Activated CD8-positive, alpha-beta memory T cell treated with anti-CD3 and anti-CD28 coated beads, Interleukin-2, amount 10 ng/mL, durations not matched to agents 7 days and 5 days (primary cell): ENCODE measurements at regions not wholly inside any gene's neighbourhood (a gene's known extent, or its start where the extent isn't known, plus 50 kb on each side); places are given as distances from the start of the nearest gene placed in this dataset.

Experiments used
- ATAC-seq: fragments of 150-1000 bp; cut with Tn5 transposase; one replicate; pipeline ENCODE4 v1.10.0; 2021; ENCODE audit warnings: moderate library complexity
- CTCF ChIA-PET: fragments of 350-600 bp; sonication (Branson Sonifier 250); formaldehyde crosslinking; loops from one replicate; lab custom pipeline; 2021; ENCODE audit warnings: antibody characterized with exemption; lab: Charles Lee
- DNase-seq: peaks from one replicate; pipeline ENCODE4 v3.0.0-alpha.2; 2020
- H3K27ac Mint-ChIP-seq: one replicate; pipeline ENCODE4 v1.8.0; 2021; ENCODE audit warnings: mild to moderate bottlenecking, mixed read lengths
- H3K27me3 Mint-ChIP-seq: one replicate; pipeline ENCODE4 v1.8.0; 2021; ENCODE audit warnings: mixed read lengths
- H3K36me3 Mint-ChIP-seq: one replicate; pipeline ENCODE4 v1.8.0; 2021; ENCODE audit warnings: mild to moderate bottlenecking, mixed read lengths
- H3K4me1 Mint-ChIP-seq: one replicate; pipeline ENCODE4 v1.8.0; 2021; ENCODE audit warnings: mixed read lengths
- H3K4me3 Mint-ChIP-seq: one replicate; pipeline ENCODE4 v1.8.0; 2021; ENCODE audit warnings: mild to moderate bottlenecking, moderate library complexity, mixed read lengths
- H3K9me3 Mint-ChIP-seq: one replicate; pipeline ENCODE4 v1.8.0; 2022; ENCODE audit warnings: low read depth, mixed read lengths

DNA sequence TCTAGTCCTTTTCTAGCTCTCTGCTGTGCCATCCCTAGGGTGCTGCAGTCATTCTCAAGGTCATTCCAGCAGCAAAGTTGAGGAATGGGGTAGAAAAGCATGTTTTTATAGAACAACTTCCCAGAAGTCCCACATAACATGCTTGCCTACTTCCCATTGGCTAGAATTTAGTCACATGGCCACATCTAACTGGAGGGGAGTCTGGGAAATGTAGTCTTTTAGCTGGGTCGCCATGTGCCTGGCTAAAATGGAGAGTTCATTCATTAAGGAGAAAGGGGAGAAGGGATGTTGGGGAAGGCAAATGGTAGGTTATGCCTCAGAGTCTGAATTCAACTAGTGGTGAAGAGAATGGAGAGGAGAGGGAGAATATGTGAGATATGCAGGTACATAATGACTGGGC, 85.7 kb downstream of the SLC4A3 start:
- no peaks in the 10 kb centered on the region for H3K36me3 Mint-ChIP-seq
- CTCF ChIA-PET, result no interaction called here
- H3K4me1 Mint-ChIP-seq, result no peaks in the 10 kb centered on the region
- H3K4me3 Mint-ChIP-seq, result no peak overlapping the region
- ATAC-seq (no peak), DNase-seq (no peak)
- H3K9me3 Mint-ChIP-seq, result no peaks in the 10 kb centered on the region
- peaks cover 5% of the 10 kb centered on the region for H3K27me3 Mint-ChIP-seq
- no peak overlapping the region for H3K27ac Mint-ChIP-seq

DNA sequence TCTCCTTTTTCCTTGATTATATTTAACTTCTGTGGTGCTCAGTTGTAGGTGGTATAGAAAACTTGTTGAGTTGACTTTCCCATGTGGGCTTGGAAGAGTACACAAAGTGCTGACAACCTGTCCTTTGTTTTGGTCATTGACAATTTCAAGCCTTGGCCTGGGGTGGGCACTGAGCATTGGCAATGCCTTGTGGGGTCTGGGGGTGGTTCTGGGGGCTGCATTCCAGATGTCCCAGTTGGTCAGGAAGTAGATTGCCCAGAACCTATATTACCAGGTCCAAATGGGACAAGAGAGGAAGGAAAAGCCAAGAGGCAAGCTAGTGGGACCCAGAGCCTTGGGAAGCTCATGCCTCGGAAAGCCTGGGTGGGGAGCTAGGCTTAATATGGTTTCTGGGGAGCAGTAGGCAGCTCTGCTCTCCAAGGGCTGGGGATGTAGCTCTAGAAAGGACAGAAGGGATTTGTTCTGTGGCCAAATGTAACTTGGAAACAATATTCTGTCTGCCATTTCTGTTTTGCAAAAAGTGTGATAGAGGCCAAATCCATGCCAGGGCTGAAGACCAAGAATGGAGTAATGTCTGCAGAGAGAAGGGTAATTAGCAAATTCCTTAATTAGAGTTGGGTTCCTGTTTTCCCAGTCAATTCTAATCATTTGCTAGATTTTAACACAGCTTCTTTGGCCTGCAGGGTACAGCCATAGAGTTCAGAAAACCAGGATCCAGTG, 87.4 kb downstream of the SLC4A3 start:
- no peak overlapping the region for H3K4me3 Mint-ChIP-seq
- CTCF ChIA-PET, result interaction anchor here (1.2 kb wide), 1 partner anchor 26 kb away, joined by 3 read pairs; no protein-coding TSS in a partner anchor
- peaks cover 5% of the 10 kb centered on the region for H3K27me3 Mint-ChIP-seq
- H3K36me3 Mint-ChIP-seq, result no peaks in the 10 kb centered on the region
- no peaks in the 10 kb centered on the region for H3K9me3 Mint-ChIP-seq
- no peaks in the 10 kb centered on the region for H3K4me1 Mint-ChIP-seq
- DNase-seq (no peak), ATAC-seq (no peak)
- H3K27ac Mint-ChIP-seq, result no peak overlapping the region

DNA sequence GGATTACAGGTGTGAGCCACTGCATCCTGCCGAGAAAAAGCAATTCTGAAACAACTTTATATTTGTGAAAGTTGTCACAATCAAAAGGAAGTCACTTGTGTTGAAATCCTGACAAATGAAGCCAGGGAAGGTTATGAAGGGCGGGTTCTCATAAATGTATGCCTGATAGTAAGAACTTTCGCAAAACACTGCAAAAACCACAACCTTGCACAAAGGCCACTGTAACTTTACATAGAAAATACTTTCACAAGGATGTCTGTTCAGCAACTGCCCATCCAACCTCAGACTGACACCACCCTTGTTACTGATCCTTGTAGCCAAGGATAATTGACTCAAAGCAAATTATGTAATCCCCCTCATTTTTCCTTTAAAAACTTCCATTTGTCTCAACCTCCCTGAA, 90.6 kb downstream of the SLC4A3 start:
- CTCF ChIA-PET, result no interaction called here
- DNase-seq (no peak), ATAC-seq (no peak)
- H3K27ac Mint-ChIP-seq, result no peak overlapping the region
- no peaks in the 10 kb centered on the region for H3K9me3 Mint-ChIP-seq
- H3K36me3 Mint-ChIP-seq, result no peaks in the 10 kb centered on the region
- peaks cover 5% of the 10 kb centered on the region for H3K27me3 Mint-ChIP-seq
- H3K4me1 Mint-ChIP-seq, result no peaks in the 10 kb centered on the region
- no peak overlapping the region for H3K4me3 Mint-ChIP-seq

DNA sequence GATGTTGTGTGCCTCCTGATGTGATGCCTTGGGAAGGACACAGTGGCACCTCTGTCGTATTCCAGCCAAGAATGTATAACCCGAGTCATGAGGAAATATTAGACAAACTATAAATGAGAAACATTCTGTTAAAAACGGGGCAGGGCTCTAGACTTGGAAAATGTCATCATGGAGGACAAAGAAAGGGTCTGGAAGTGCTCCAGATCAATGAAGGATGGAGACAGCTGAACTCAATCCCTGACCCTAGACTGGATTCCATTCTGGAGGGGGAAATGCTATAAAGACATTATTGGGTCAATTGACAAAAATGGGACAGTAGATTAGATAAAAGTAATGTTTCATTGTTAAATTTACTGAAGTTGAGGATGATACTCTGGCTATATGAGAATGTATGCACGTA, 92.1 kb downstream of the SLC4A3 start:
- H3K27me3 Mint-ChIP-seq, result peaks cover 5% of the 10 kb centered on the region

DNA sequence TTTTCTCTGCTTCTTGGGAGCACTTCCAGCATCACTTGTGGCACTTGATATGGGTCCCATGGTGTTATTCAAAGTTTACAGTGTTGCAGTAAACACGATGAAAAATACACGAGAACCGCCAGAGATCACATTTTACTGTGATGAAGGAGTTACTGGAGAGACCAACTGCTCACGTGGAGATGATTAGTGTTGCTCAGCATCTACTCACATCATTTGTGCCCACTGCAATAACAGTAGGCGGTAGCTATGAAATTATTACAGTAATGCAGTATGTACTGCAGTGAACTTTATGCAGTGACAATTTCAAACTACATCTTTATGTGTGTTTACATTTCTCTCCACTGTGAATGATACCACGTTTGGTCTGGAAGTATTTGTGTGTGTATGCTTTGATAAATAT, 93.5 kb downstream of the SLC4A3 start:
- Mint-ChIP-seq H3K27ac (no peak overlapping the region), H3K4me3 (no peak overlapping the region), H3K9me3 (no peaks in the 10 kb centered on the region), H3K4me1 (no peaks in the 10 kb centered on the region), H3K36me3 (no peaks in the 10 kb centered on the region), H3K27me3 (peaks cover 7% of the 10 kb centered on the region)
- CTCF ChIA-PET, result no interaction called here
- DNase-seq, result no peak
- no peak for ATAC-seq

More for the DNA sequence above, 92.1 kb downstream of the SLC4A3 start:
- Mint-ChIP-seq H3K27ac (no peak overlapping the region), H3K4me1 (no peaks in the 10 kb centered on the region), H3K4me3 (no peak overlapping the region), H3K9me3 (no peaks in the 10 kb centered on the region), H3K36me3 (no peaks in the 10 kb centered on the region)
- DNase-seq (no peak), ATAC-seq (no peak)
- CTCF ChIA-PET, result no interaction called here

DNA sequence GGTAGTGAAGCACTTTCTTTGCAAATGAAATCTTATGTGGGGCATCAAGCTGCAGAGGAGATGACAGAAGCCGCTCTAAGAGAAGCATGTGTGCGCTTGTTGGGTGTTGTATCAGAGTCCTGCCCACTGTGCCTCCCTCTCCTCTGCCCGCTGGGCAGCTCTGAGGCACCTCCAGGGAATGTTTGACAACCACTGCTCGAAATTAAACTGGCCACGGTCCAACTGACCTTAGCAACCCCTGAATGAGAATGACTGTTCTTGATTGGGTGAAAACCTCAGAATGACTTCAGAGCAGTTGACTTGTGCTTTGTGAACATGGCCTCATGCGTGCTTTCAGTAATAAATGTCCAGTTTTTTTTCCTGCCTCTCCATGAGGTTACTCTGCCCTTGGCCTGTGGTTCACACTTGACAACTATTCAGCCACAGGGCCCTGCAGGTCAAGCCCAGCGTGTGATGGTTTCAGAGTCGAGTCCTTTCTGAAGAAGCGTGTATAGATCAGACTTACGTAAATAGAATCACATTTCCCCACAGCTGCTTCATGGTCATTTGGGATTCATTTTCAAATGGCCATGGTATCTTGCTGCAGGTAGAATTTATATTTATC, 94.9 kb downstream of the SLC4A3 start:
- no peak overlapping the region for H3K4me3 Mint-ChIP-seq
- CTCF ChIA-PET, result no interaction called here

DNA sequence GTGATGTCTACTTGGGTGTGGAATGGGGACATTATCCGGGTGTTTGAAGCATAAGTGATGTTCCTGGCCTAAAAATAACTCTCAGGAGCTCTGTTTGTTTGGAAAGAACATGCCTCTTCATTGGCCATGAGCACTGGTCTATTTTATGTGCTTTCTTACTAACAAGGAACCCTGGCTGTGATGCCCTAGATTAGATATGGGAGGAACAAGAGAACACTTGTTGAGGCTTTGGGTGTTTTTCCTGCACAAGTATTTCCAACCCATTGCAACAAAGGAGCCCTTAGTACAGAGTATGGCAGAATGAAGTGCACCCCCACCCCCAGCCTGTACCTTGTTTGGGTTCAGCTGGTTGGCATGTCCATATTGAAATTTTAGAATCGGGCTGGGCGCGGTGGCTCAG, 95.9 kb downstream of the SLC4A3 start:
- CTCF ChIA-PET, result no interaction called here
- no peak for ATAC-seq
- Mint-ChIP-seq H3K9me3 (no peaks in the 10 kb centered on the region), H3K4me1 (no peaks in the 10 kb centered on the region), H3K36me3 (no peaks in the 10 kb centered on the region), H3K4me3 (no peak overlapping the region), H3K27ac (no peak overlapping the region), H3K27me3 (peaks cover 14% of the 10 kb centered on the region)
- no peak for DNase-seq

More for the DNA sequence above, 94.9 kb downstream of the SLC4A3 start:
- Mint-ChIP-seq H3K4me1 (no peaks in the 10 kb centered on the region), H3K36me3 (no peaks in the 10 kb centered on the region), H3K27me3 (peaks cover 10% of the 10 kb centered on the region), H3K27ac (no peak overlapping the region), H3K9me3 (no peaks in the 10 kb centered on the region)
- no peak for ATAC-seq
- no peak for DNase-seq

DNA sequence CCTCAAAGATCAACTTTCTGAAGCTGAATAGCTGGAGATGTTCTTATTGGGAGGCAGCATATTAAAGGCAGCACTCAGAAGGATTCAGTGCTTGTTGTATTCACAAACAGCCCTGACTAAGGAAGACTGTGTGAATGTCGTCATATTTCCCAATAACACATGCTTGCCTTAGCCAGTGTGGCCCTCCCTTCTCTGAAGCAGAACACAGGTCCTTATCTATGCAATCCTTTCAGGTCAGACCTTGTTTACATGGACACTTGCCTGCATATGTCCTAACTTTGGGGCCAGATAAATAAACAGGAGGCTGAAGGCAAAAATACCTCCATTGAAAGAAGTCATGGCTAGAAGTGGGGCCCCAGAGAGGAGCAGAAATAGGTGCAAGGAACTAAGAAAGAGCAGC, 97.2 kb downstream of the SLC4A3 start:
- ATAC-seq (no peak), DNase-seq (no peak)
- Mint-ChIP-seq H3K36me3 (no peaks in the 10 kb centered on the region), H3K27ac (no peak overlapping the region), H3K27me3 (peaks cover 12% of the 10 kb centered on the region), H3K4me1 (no peaks in the 10 kb centered on the region), H3K4me3 (no peak overlapping the region), H3K9me3 (no peaks in the 10 kb centered on the region)
- CTCF ChIA-PET, result no interaction called here

DNA sequence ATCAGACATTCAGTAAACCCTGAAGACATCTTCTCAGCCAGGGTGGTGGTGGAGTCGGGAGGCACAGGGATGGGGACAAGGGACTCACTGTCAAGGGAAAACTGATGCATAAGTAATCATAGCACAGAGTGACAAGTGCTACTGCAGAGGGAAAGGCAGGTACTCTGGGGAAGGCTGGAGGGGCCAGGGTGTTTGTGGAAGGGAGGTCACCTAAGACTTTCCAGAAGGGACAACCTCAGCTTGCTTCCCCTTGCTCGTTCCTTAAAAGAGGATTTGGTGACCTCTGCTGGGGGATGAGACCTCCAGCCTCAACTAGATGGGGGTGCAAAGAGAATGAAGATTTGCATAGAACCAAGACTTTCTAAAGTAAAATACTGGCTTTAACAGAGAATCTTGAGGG, 99.5 kb downstream of the SLC4A3 start:
- ATAC-seq, result no peak
- CTCF ChIA-PET, result interaction anchor here (0.6 kb wide), 1 partner anchor 1881 kb away, joined by 4 read pairs; no protein-coding TSS in a partner anchor
- Mint-ChIP-seq H3K27me3 (peaks cover 12% of the 10 kb centered on the region), H3K4me1 (no peaks in the 10 kb centered on the region), H3K27ac (no peak overlapping the region), H3K36me3 (no peaks in the 10 kb centered on the region), H3K9me3 (no peaks in the 10 kb centered on the region), H3K4me3 (no peak overlapping the region)
- no peak for DNase-seq

DNA sequence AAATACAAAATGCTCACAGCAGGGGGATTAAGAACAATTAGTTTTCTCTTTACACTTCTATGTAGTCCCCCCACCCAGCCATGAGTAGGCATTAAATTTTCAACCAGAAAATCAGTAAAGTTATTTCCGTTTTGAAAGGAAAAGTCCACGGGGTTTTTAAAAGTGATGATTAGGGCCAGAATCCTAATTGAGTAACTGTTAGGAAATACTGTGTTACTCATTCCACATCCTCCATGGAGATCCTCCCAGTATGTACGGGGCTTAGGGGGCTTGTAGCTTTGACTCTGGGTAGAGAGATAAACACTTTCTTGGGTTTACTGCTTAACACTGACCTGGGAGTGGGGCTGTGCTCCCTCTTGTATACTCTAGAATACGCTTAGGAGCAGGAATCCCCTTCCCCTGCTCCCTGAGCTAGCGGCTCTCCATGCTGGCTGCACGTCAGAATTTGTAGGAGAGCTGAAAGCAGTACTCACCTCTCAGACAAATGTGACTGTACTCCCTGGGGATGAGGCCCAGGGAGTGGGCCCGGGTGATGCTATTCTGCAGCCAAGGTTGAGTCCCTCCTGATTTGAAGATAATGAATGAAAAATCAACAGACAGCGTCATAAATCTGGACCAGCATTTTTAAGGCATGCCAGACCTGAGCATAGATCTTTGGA, 100.5 kb downstream of the SLC4A3 start:
- no peak overlapping the region for H3K4me3 Mint-ChIP-seq
- H3K27ac Mint-ChIP-seq, result no peak overlapping the region
- CTCF ChIA-PET, result interaction anchor here (0.6 kb wide), 1 partner anchor 1880 kb away, joined by 4 read pairs; no protein-coding TSS in a partner anchor
- no peaks in the 10 kb centered on the region for H3K4me1 Mint-ChIP-seq
- no peaks in the 10 kb centered on the region for H3K9me3 Mint-ChIP-seq
- peaks cover 15% of the 10 kb centered on the region for H3K27me3 Mint-ChIP-seq
- no peaks in the 10 kb centered on the region for H3K36me3 Mint-ChIP-seq
- no peak for DNase-seq
- ATAC-seq, result no peak

DNA sequence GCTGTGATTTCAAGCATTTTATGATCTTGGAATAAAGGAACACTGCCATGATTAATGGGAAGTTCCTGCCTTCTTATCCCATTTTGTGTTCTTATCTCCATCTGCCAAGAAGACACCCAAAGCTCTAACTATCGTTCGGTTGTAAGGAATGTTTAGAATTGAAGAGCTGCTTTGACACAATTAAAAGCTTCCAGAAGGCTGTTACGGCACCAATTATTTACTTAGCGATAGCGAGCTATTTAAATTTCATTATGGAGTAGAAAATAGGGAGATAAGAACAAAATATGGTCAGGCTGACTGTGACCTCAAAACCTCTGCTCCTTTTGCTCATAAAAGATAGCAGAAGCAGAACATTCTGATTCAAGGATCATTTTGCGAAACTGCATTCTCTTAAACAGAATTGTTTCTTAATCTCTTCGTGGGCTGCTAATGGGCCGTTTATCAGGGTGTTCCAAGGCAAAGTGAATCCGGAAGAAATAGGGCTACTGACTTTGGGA, 101.6 kb downstream of the SLC4A3 start:
- ATAC-seq (no peak), DNase-seq (no peak)
- CTCF ChIA-PET, result no interaction called here

DNA sequence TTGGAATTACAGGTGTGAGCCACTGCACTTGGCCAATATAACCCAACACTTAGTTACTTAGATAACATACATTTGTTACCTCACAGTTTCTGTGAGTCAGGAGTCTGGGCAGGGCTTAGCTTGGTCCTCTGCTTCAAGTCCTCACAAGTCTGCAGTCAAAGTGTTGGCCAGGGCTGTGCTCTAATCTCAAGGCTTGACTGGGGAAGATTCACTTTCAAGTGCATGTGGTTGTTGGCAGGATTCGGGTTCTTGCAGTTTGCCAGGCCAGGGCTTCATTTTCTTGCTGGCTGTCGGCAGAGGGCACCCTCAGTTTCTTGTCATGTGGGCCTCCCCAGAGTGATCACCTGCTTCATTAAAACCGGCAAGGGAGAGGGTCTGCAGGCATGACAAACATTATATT, 103.7 kb downstream of the SLC4A3 start:
- H3K27me3 Mint-ChIP-seq, result peaks cover 21% of the 10 kb centered on the region
- CTCF ChIA-PET, result no interaction called here
- no peaks in the 10 kb centered on the region for H3K4me1 Mint-ChIP-seq
- no peak overlapping the region for H3K4me3 Mint-ChIP-seq
- H3K36me3 Mint-ChIP-seq, result no peaks in the 10 kb centered on the region
- H3K27ac Mint-ChIP-seq, result no peak overlapping the region
- ATAC-seq (no peak), DNase-seq (no peak)
- no peaks in the 10 kb centered on the region for H3K9me3 Mint-ChIP-seq

More for the DNA sequence above, 101.6 kb downstream of the SLC4A3 start:
- H3K36me3 Mint-ChIP-seq, result no peaks in the 10 kb centered on the region
- peaks cover 21% of the 10 kb centered on the region for H3K27me3 Mint-ChIP-seq
- no peaks in the 10 kb centered on the region for H3K4me1 Mint-ChIP-seq
- H3K9me3 Mint-ChIP-seq, result no peaks in the 10 kb centered on the region
- no peak overlapping the region for H3K27ac Mint-ChIP-seq
- no peak overlapping the region for H3K4me3 Mint-ChIP-seq

DNA sequence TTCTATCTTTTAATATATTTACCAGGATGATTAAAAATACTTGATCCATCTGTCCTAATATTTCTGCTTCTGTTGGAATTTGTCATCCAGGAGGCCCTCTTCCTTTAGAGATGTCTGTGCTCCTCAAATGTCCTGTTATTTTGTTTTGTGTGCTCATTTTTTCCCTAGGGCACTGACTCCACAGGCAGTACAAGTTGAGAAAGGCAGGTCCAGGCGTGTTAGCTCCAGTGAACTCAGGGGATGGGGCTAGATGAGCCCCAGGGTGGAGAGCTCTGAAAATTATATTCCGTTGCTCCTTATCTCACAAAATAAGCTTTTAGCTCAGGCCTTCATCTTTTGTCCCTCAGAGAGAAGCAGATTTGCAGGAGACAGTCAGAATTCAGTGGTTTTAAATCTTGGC, 105.7 kb downstream of the SLC4A3 start:
- Mint-ChIP-seq H3K4me3 (no peak overlapping the region), H3K9me3 (no peaks in the 10 kb centered on the region), H3K27ac (no peak overlapping the region), H3K4me1 (no peaks in the 10 kb centered on the region), H3K36me3 (no peaks in the 10 kb centered on the region), H3K27me3 (peaks cover 15% of the 10 kb centered on the region)
- no peak for DNase-seq
- no peak for ATAC-seq
- CTCF ChIA-PET, result no interaction called here

DNA sequence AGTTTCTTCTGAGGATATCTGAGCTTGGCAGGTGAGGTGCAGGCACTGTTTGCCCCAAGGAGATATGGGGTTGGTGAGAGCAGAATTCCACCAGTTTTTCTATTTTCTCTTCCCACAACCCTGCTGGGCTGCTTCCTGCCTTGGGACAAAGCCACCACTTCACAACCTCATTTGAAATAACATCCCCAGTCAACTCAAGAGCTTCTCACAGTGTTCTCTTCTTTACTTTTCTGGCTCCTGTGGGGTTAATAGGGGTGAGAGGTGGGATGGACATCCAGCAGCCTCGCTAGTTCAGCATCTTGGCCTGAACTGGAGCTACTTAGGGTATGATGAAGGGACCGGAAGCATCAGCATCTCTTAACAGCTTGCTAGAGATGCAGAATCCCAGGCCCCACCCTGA, 106.3 kb downstream of the SLC4A3 start:
- ATAC-seq, result no peak
- Mint-ChIP-seq H3K36me3 (no peaks in the 10 kb centered on the region), H3K27ac (no peak overlapping the region), H3K4me3 (no peak overlapping the region), H3K4me1 (no peaks in the 10 kb centered on the region), H3K27me3 (peaks cover 13% of the 10 kb centered on the region), H3K9me3 (no peaks in the 10 kb centered on the region)
- no peak for DNase-seq
- CTCF ChIA-PET, result no interaction called here
